HEK293 (cell line): ENCODE measurements at regions not wholly inside any gene's neighbourhood (a gene's known extent, or its start where the extent isn't known, plus 50 kb on each side); places are given as distances from the start of the nearest gene placed in this dataset.

Experiments used
- HOXA7 ChIP-seq: sonication (generic); formaldehyde crosslinking; IDR thresholded peaks from 2 replicates; pipeline ENCODE4 v1.8.1; 2022; ENCODE audit warnings: missing genetic modification reagents, borderline replicate concordance
- YY1 ChIP-seq: fragments of 450-650 bp; formaldehyde crosslinking; IDR thresholded peaks from 2 replicates; pipeline ENCODE4 v1.5.1; 2018; ENCODE audit warnings: missing biosample characterization, missing genetic modification characterization
- ZBTB21 ChIP-seq: fragments of 450-650 bp; formaldehyde crosslinking; IDR thresholded peaks from 2 replicates; pipeline ENCODE4 v1.5.1; 2017; ENCODE audit warnings: missing biosample characterization, missing genetic modification characterization
- TF ChIP-seq, protein P1 (sequence below): fragments of 450-650 bp; formaldehyde crosslinking; IDR thresholded peaks from 2 replicates; pipeline ENCODE4 v1.5.1; 2016; ENCODE audit warnings: missing biosample characterization, missing genetic modification characterization
- TF ChIP-seq, protein P2 (sequence below): sonication (generic); formaldehyde crosslinking; IDR thresholded peaks from 2 replicates; pipeline ENCODE4 v1.8.1; 2022; ENCODE audit warnings: mild to moderate bottlenecking, moderate library complexity, missing genetic modification reagents

DNA sequence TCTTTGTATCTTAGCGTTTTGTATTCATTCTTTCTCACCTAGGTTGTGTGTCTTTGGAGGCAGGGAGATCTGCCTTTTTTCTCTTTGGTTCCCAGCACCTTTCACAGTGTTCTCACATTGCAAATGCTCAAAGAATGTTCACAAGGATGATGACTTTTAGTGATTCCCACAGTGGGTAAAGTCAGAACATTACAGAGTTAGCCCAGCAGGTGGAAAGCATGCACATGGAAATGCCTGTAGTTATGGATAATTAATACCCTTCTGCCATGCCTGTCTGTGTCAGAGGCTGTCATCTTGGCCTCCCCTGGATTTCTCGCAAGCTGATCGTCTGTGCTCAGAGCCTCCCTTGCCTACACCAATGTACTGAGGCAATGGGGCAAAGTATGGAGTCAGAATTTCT is 458.9 kb downstream of the LMO4 start:
- TF ChIP-seq YY1 (tag by site-specific recombination) = no peak
- TF ChIP-seq, protein P1, sequence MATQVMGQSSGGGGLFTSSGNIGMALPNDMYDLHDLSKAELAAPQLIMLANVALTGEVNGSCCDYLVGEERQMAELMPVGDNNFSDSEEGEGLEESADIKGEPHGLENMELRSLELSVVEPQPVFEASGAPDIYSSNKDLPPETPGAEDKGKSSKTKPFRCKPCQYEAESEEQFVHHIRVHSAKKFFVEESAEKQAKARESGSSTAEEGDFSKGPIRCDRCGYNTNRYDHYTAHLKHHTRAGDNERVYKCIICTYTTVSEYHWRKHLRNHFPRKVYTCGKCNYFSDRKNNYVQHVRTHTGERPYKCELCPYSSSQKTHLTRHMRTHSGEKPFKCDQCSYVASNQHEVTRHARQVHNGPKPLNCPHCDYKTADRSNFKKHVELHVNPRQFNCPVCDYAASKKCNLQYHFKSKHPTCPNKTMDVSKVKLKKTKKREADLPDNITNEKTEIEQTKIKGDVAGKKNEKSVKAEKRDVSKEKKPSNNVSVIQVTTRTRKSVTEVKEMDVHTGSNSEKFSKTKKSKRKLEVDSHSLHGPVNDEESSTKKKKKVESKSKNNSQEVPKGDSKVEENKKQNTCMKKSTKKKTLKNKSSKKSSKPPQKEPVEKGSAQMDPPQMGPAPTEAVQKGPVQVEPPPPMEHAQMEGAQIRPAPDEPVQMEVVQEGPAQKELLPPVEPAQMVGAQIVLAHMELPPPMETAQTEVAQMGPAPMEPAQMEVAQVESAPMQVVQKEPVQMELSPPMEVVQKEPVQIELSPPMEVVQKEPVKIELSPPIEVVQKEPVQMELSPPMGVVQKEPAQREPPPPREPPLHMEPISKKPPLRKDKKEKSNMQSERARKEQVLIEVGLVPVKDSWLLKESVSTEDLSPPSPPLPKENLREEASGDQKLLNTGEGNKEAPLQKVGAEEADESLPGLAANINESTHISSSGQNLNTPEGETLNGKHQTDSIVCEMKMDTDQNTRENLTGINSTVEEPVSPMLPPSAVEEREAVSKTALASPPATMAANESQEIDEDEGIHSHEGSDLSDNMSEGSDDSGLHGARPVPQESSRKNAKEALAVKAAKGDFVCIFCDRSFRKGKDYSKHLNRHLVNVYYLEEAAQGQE (tag by site-specific recombination) = no peak
- no peak for TF ChIP-seq HOXA7 (CRISPR knock-in tag)
- no peak for TF ChIP-seq ZBTB21 (tag by site-specific recombination)
- TF ChIP-seq, protein P2, sequence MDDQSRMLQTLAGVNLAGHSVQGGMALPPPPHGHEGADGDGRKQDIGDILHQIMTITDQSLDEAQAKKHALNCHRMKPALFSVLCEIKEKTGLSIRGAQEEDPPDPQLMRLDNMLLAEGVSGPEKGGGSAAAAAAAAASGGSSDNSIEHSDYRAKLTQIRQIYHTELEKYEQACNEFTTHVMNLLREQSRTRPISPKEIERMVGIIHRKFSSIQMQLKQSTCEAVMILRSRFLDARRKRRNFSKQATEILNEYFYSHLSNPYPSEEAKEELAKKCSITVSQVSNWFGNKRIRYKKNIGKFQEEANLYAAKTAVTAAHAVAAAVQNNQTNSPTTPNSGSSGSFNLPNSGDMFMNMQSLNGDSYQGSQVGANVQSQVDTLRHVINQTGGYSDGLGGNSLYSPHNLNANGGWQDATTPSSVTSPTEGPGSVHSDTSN (CRISPR knock-in tag) = no peak
